Activated T-helper 17 cell treated with anti-CD3 and anti-CD28 coated beads, Interleukin-2, amount 50 U/mL, for 72 hours (primary cell): ENCODE measurements at regions not wholly inside any gene's neighbourhood (a gene's known extent, or its start where the extent isn't known, plus 50 kb on each side); places are given as distances from the start of the nearest gene placed in this dataset.
A peak's percentile ranks its signal among the peaks of the same experiment; 100 is the strongest.
"Not testable (repeated sequence)": the region's sequence is repeated elsewhere in the genome, so short reads cannot be mapped to it uniquely, and the experiment has no call there.

Source experiments
- ATAC-seq: fragments of 150-1000 bp; cut with Tn5 transposase; replicated peaks from 2 replicates; pipeline ENCODE4 v1.10.0; 2021; ENCODE audit warnings: mild to moderate bottlenecking, moderate library complexity
- H3K27ac Mint-ChIP-seq: one replicate; pipeline ENCODE4 v1.8.0; 2022; ENCODE audit warnings: mixed read lengths
- H3K27me3 Mint-ChIP-seq: one replicate; pipeline ENCODE4 v1.8.0; 2022; ENCODE audit warnings: mixed read lengths
- H3K36me3 Mint-ChIP-seq: one replicate; pipeline ENCODE4 v1.8.0; 2022; ENCODE audit warnings: low read depth, mild to moderate bottlenecking, mixed read lengths
- H3K4me1 Mint-ChIP-seq: one replicate; pipeline ENCODE4 v1.8.0; 2022; ENCODE audit warnings: mixed read lengths
- H3K4me3 Mint-ChIP-seq: one replicate; pipeline ENCODE4 v1.8.0; 2022; ENCODE audit warnings: mild to moderate bottlenecking, mixed read lengths
- H3K9me3 Mint-ChIP-seq: one replicate; pipeline ENCODE4 v1.8.0; 2022; ENCODE audit warnings: mixed read lengths

DNA sequence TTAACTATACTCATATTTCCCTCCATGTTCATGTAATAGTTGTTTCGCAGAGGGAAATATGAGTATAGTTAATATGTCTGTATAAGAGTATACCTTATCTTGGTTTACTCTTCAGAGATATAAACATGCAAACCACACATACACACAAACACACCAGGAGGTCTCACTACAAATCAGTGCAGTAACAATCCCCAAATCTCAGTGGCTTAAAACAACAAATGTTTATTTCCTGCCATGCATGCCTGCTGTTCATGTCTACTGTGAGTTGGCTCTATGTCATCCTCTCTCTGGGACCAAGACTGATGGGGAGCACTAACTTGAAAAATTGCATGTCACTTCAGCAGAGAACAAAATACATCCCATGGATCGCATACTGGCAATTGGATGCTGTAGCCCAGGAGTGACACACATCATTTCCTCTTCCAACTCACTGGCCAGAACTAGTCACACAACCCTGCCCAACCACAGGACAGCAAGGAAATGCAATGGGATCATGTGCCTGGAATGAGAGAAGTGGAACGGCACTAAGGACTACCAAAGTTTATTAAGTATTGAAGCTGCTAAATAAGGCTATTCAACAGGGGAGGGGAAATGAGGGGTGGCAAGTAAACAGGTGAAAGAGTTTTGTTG is 89.0 kb upstream of the DTNBP1 start:
- Mint-ChIP-seq H3K36me3 (no peaks in the 10 kb centered on the region), H3K27me3 (no peaks in the 10 kb centered on the region), H3K9me3 (no peaks in the 10 kb centered on the region), H3K4me3 (no peak overlapping the region), H3K27ac (no peak overlapping the region), H3K4me1 (no peaks in the 10 kb centered on the region)
- no peak for ATAC-seq

DNA sequence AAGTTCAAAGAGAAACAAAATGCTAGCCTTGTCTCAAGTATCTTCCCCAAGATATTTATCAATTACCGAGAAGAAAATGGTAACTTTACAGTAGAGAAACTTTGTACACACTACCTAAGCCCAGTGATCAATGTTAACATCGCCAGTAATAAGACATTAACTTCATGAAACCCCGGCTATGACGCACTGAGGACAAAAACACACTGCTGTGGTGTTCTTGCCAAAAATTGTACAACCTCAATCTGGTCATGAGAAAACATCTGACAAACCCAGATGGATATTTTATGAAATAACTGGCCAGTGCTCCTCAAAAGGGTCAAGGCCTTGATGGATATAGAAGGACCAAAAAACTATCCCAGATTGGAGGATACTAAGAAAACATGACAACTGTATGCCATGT is 85.5 kb upstream of the DTNBP1 start:
- Mint-ChIP-seq H3K9me3 (no peaks in the 10 kb centered on the region), H3K36me3 (no peaks in the 10 kb centered on the region), H3K4me1 (peaks cover 5% of the 10 kb centered on the region), H3K27ac (no peak overlapping the region), H3K27me3 (peaks cover 8% of the 10 kb centered on the region), H3K4me3 (no peak overlapping the region)
- no peak for ATAC-seq

DNA sequence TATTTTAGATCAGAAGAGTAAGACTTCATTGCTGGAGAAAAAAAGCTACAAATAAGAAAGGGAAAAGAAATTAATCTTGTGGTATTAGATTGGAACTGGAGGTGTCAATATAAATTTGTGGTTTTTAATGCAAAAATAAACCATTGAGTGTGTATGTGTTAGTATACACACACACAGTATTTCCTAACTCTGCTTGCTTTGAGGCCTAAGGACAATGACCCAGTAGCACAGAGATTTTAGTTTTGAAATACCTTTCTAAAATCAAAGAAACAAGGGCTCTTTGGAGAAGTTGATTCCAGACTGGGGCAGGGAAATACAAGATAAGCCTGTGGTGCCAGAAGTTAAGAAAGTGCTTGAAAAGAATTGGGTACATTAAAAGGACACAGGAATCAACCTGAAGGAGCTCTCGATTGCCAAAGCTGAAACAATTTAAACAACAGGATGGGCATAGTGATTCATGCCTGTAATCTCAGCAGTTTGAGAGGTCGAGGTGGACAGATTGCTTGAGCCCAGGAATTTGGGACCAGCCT is 84.6 kb upstream of the DTNBP1 start:
- no peaks in the 10 kb centered on the region for H3K36me3 Mint-ChIP-seq
- H3K27ac Mint-ChIP-seq = no peak overlapping the region
- peaks cover 12% of the 10 kb centered on the region for H3K27me3 Mint-ChIP-seq
- H3K4me1 Mint-ChIP-seq = peaks cover 5% of the 10 kb centered on the region
- ATAC-seq = no peak
- no peak overlapping the region for H3K4me3 Mint-ChIP-seq
- H3K9me3 Mint-ChIP-seq = no peaks in the 10 kb centered on the region

DNA sequence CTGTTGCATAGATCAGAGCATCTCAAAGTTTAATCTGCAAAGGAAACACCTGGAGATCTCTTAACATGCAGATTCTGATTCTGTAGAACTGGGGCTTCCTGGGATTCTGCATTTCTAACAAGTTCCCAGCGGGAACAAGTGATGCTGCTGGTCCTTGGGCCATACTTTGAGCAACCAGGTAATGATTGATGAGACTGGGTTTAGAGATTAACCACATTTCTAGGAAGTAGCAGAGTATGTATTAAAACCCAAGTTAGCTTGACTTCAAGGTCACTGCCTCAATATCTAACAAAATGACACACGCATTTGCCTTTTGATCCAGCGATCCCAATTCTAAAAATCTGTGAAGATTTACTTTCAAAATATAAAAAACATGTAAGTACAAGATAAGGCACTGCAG is 83.0 kb upstream of the DTNBP1 start:
- Mint-ChIP-seq H3K36me3 (no peaks in the 10 kb centered on the region), H3K4me3 (no peak overlapping the region), H3K27me3 (peaks cover 16% of the 10 kb centered on the region), H3K4me1 (peaks cover 5% of the 10 kb centered on the region), H3K27ac (no peak overlapping the region), H3K9me3 (no peaks in the 10 kb centered on the region)
- ATAC-seq = no peak

DNA sequence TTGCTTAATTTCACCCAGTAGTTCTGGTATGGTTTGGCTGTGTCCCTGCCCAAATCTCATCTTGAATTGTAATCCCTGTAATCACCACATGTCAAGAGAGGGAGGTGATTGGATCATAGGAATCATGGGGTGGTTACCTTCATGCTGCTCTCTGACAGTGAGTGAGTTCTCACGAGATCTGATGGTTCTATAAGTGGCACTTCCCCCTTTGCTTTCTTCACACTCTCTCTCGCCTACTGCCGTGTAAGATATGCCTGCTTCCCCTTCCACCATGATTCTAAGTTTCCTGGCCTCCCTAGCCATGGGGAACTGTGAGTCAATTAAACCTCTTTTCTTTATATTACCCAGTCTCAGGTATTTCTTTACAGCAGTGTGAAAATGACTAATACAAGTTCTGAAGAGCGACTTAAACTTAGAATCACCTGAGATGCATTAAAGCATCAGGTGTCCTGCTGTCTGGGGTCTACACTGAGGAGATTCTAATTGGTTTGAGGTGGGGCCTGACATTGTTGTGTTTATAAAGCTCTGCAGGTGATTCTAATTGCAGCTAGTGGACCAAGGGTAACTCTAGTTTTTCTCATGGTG is 82.1 kb upstream of the DTNBP1 start:
- H3K36me3 Mint-ChIP-seq = no peaks in the 10 kb centered on the region
- no peak overlapping the region for H3K27ac Mint-ChIP-seq
- H3K4me3 Mint-ChIP-seq = no peak overlapping the region
- H3K9me3 Mint-ChIP-seq = no peaks in the 10 kb centered on the region
- ATAC-seq = peak; percentile 19
- H3K27me3 Mint-ChIP-seq = peaks cover 16% of the 10 kb centered on the region
- peaks cover 5% of the 10 kb centered on the region for H3K4me1 Mint-ChIP-seq

DNA sequence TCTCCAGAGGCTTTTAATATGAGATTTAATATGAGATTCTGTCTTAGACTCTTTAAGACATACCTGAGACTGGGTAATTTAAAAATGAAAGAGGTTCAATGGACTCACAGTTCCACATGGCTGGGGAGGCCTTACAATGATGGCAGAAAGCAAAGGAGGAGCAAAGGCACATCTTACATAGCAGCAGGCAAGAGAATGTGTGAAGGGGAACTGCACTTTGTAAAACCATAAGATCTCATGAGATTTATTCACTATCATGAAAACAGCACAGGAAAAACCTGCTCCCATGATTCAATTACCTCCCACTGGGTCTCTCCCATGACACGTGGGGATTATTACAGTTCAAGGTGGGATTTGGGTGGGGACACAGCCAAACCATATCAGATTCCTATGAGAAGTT is 79.2 kb upstream of the DTNBP1 start:
- not testable (repeated sequence) for H3K4me3 Mint-ChIP-seq, H3K9me3 Mint-ChIP-seq, H3K4me1 Mint-ChIP-seq, H3K27ac Mint-ChIP-seq, ATAC-seq, H3K36me3 Mint-ChIP-seq
- H3K27me3 Mint-ChIP-seq = peaks cover 20% of the 10 kb centered on the region

DNA sequence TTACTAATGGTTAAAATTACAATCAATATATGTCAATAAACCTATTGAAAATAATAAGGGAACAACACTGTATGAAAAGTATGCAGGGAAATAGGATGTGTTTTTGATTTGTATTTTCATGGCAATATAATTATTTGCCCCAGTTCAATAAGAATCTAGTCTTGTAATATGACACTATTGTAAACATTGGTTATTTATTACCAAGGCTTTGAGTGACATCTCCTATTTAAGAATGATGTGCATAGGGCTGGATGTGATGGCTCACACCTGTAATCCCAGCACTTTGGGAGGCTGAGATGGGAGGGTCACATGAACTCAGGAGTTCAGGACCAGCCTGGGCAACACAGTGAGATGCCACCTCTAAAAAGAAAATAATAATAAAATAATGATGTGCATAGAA is 78.6 kb upstream of the DTNBP1 start:
- Mint-ChIP-seq H3K9me3 (no peaks in the 10 kb centered on the region), H3K4me3 (no peak overlapping the region), H3K27ac (no peak overlapping the region), H3K36me3 (no peaks in the 10 kb centered on the region), H3K27me3 (peaks cover 20% of the 10 kb centered on the region), H3K4me1 (peaks cover 5% of the 10 kb centered on the region)
- ATAC-seq = no peak

DNA sequence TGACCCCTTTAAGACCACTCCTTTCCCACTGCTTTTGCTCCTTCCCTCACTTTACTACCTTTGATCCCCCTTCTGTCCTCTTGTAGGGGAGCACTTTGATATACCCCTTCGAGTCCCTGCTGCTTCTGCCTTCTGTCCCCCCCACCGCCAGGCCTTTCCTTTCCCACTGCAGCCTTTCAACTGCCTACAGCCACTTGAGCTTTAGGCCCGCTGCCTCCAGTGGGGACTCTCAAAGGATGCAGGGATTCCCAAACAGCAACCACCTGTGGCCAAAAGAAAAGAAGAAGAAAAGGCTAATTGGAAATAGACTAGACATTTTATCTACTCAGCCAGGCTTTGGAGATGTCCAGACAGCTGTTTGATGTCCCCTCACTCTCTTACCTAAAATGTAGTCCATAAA is 77.0 kb upstream of the DTNBP1 start:
- Mint-ChIP-seq H3K27ac (no peak overlapping the region), H3K36me3 (no peaks in the 10 kb centered on the region), H3K4me3 (no peak overlapping the region), H3K4me1 (peaks cover 6% of the 10 kb centered on the region), H3K27me3 (peaks cover 16% of the 10 kb centered on the region), H3K9me3 (no peaks in the 10 kb centered on the region)
- ATAC-seq = no peak

DNA sequence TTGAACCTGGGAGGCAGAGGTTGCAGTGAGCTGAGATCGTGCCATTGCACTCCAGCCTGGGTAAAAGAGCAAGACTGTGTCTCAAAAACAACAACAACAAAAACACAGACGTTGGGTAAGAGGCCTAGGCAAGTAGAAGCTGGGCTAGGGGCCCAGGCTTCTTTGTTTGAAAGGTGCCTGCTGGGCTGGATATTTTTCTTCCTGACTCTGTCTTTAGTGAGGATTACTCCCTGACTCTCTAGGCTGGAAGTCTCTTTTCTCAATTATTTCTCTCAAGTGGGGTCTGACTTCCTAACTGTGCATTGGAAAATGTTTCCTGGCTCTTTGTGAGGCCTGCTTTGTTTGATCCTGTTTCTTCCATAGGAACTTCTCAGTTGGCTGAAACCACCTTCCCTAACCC is 76.5 kb upstream of the DTNBP1 start:
- Mint-ChIP-seq H3K9me3 (no peaks in the 10 kb centered on the region), H3K27me3 (peaks cover 16% of the 10 kb centered on the region), H3K4me3 (no peak overlapping the region), H3K36me3 (no peaks in the 10 kb centered on the region), H3K4me1 (peaks cover 4% of the 10 kb centered on the region), H3K27ac (no peak overlapping the region)
- no peak for ATAC-seq

DNA sequence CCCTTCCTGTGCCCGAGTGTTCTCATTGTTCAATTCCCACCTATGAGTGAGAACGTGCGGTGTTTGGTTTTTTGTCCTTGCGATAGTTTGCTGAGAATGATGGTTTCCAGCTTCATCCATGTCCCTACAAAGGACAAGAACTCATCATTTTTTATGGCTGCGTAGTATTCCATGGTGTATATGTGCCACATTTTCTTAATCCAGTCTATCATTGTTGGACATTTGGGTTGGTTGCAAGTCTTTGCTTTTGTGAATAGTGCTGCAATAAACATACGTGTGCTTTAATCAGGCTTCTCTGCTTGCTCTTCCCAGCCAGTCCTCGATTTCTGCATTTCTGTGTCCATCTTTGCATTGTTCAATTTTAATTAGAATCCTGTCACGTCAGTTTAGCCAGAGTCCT is 75.4 kb upstream of the DTNBP1 start:
- ATAC-seq, H3K9me3 Mint-ChIP-seq, H3K27me3 Mint-ChIP-seq, H3K4me1 Mint-ChIP-seq, H3K4me3 Mint-ChIP-seq, H3K36me3 Mint-ChIP-seq, H3K27ac Mint-ChIP-seq: not testable (repeated sequence)

DNA sequence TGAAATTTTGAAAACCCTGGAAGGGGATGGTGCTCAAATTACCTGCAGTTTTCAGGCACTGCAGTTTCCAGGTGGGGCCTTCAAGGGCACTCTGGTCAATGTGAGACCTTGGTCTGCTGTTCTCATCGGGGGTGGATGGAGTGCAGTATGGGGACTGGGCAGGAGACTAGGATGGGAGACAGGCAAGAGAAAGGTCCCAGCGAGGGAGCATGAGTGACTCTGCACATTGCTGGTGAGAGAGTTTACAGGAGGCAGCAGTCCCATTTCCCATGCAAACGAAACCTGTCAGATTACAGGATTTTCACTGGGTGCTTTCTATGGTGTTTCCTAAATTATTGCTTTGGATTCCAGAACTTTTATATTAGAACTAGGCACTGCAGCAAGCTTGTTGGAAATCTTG is 73.5 kb upstream of the DTNBP1 start:
- no peaks in the 10 kb centered on the region for H3K36me3 Mint-ChIP-seq
- H3K4me3 Mint-ChIP-seq = peak overlapping the region; percentile 13
- no peaks in the 10 kb centered on the region for H3K9me3 Mint-ChIP-seq
- H3K4me1 Mint-ChIP-seq = peaks cover 4% of the 10 kb centered on the region
- ATAC-seq = no peak
- peaks cover 9% of the 10 kb centered on the region for H3K27me3 Mint-ChIP-seq
- peak overlapping the region; percentile 49 for H3K27ac Mint-ChIP-seq

DNA sequence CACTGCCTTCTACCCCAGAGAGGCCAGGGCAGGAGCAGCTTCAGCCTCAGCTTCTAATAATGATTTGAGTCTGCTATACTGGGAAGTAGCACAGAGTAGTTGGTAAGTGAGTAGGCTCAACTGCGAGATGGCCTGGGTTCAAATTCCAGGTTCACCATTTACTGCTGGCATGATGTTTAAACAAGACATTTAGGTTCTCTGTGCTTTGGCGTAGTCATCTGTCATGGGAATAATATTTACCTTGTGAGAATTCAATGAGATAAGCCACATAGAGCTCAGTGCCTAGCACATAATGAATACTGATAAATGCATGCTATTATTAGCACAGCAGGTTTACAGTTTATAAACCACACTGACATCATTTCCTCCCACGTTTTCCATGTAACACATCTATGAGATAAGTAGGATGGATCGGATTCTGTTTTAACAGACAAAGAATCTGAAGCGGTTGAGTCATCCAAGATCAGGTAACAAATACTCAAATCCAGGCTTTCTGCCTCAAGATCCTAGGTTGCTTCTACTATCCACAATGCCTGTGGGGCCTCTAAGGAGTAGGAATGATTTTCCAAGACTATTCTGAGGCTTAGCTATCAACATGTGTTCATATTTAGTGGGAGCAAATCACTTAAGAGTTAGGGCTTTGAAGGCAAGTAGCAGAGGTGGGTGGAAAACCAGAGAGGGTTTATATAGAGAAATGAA is 72.9 kb upstream of the DTNBP1 start:
- Mint-ChIP-seq H3K27me3 (peaks cover 9% of the 10 kb centered on the region), H3K4me3 (peak overlapping the region; percentile 13), H3K27ac (peak overlapping the region; percentile 49), H3K4me1 (peaks cover 4% of the 10 kb centered on the region), H3K36me3 (no peaks in the 10 kb centered on the region), H3K9me3 (no peaks in the 10 kb centered on the region)
- ATAC-seq = peak; percentile 78

DNA sequence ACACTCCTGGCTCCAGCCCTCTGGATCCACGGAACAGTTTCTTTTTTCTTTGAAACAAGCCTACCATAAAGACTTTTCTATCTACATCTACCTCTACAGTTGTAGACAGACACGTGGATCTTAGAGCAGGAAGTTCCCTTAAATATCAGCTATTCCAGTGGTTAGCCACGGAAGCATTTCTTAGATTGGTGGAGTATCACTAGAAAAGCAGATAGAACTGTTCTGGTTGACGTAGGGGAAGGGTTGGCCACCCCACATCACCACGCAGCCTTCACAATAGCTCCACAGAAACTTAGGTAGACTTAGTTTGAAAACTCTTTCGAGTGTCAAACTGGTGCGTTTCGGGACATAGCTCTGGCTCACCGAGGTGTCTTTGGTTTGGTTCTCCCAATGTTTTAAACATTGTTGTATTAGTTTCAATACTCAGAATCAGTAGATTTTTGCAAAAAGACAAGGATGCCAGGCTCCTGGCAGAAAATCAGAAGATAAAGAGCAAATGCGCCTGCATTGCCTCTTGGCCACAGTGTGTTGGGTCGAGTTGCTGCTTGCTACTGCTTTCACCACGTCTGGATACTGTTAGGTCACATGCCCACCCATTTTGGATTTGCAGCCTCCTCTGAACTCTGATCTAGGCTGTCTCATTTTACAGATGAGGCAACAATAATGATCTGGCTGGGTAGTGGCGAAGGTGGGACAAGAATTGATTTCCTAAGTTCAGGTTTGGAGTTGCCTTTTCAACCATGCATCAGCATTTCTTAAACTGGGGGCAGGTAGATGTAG is 71.5 kb upstream of the DTNBP1 start:
- peaks cover 9% of the 10 kb centered on the region for H3K27me3 Mint-ChIP-seq
- no peak overlapping the region for H3K4me3 Mint-ChIP-seq
- peaks cover 4% of the 10 kb centered on the region for H3K4me1 Mint-ChIP-seq
- ATAC-seq = no peak
- H3K9me3 Mint-ChIP-seq = no peaks in the 10 kb centered on the region
- H3K27ac Mint-ChIP-seq = no peak overlapping the region
- H3K36me3 Mint-ChIP-seq = no peaks in the 10 kb centered on the region

DNA sequence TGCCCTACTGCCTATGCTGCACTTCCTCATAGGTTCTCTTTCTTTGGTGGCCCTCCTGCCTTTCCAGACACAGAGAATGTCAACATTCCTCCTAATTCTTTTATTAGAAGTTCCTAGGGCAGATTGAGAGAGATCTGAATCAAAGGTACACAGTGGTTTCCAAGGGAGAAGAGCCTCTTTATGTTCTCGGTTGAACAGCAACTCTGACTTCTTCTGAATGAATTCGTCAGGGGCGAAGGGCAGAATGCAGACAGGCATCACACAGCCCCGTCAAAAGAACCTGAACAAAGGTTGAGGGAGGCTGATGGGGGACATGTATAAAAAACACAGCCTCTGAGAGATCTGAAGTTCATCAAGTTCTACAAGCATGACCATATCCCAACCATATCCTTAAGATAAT is 68.1 kb upstream of the DTNBP1 start:
- Mint-ChIP-seq H3K4me1 (no peaks in the 10 kb centered on the region), H3K27ac (no peak overlapping the region), H3K36me3 (no peaks in the 10 kb centered on the region), H3K4me3 (no peak overlapping the region), H3K27me3 (peaks cover 5% of the 10 kb centered on the region), H3K9me3 (no peaks in the 10 kb centered on the region)
- no peak for ATAC-seq
